Activated naive CD8-positive, alpha-beta T cell treated with anti-CD3 and anti-CD28 coated beads, Interleukin-2, amount 50 U/mL, for 24 hours (primary cell): ENCODE measurements at regions not wholly inside any gene's neighbourhood (a gene's known extent, or its start where the extent isn't known, plus 50 kb on each side); places are given as distances from the start of the nearest gene placed in this dataset.
"Not testable (repeated sequence)": the region's sequence is repeated elsewhere in the genome, so short reads cannot be mapped to it uniquely, and the experiment has no call there.

Source experiments
- ATAC-seq: fragments of 150-1000 bp; cut with Tn5 transposase; one replicate; pipeline ENCODE4 v1.10.0; 2021
- DNase-seq: peaks from one replicate; pipeline ENCODE4 v3.0.0; 2021
- H3K27ac Mint-ChIP-seq: one replicate; pipeline ENCODE4 v1.8.0; 2021; ENCODE audit warnings: mild to moderate bottlenecking, mixed read lengths
- H3K27me3 Mint-ChIP-seq: one replicate; pipeline ENCODE4 v1.8.0; 2021; ENCODE audit warnings: mixed read lengths
- H3K36me3 Mint-ChIP-seq: one replicate; pipeline ENCODE4 v1.8.0; 2021; ENCODE audit warnings: low read depth, mixed read lengths
- H3K4me1 Mint-ChIP-seq: one replicate; pipeline ENCODE4 v1.8.0; 2021; ENCODE audit warnings: mixed read lengths
- H3K4me3 Mint-ChIP-seq: one replicate; pipeline ENCODE4 v1.8.0; 2021; ENCODE audit warnings: mild to moderate bottlenecking, moderate library complexity, mixed read lengths
- H3K9me3 Mint-ChIP-seq: one replicate; pipeline ENCODE4 v1.8.0; 2021; ENCODE audit warnings: mixed read lengths

DNA sequence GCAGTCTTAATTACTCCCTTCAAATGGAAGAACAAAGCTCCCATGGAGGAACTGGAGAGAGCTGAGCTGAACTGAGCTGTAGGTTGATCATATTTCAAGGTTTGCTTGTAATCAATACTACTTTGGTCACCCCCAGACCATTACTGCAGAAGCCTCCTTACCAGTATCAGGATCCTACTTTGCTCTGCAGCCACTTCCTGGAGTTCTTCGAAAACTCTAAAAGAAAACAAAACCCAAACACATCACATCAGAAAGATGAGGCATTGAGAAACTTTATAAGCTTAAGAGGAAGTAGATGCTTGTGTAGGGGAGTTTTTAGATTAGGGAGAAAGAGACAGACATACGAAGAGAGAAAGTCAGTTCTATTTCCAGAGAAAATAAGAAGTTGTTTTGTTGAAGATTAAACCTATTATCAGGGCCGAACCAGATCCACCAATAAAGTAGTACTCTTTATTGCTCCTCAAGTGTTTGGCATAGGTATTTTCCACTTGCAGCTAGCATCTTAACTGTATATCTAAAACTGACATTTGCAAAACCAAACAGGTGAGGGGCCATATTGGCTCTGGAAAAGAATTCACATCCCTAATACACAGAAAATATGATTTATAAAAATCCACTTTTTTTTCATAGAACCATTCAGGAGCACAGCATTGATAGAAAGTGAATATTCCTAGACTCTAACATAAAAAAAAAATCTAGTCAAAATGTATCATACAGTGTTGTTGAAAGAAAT, 166.9 kb upstream of the KLF7 start:
- Mint-ChIP-seq H3K4me3 (no peak overlapping the region), H3K4me1 (peaks cover 91% of the 10 kb centered on the region)
- no peak for DNase-seq

DNA sequence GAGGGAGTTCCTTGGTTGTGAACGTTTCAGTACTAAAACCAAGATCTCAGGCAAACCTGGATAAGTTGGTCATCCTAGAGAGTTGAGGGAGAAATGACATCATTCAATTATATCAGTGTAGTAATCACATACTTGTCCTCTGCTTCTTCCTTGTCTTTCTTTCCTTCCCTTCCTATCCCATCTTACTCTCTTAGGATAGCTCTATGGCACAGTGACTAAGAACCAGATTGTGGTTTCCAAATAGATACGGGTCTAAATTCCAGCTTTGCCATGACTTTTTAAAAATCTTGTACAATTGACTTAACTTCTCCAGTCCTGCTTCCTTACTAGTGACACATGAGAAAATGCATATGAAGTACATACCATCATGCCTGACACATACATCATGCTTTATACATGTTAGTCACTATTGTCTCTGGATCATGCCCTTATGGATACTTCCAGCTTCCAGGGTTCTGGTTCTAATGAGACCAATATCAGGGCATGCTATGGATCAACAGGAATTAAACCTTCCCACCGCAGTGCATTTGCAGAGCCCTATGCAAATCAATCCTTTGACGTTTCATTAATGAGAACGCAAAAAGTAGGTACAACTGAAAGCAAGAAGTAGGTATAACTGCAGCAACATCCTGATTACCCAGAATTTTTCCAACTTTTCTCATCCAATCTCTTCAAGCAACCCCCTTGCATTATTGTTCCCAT, 168.0 kb upstream of the KLF7 start:
- Mint-ChIP-seq H3K36me3 (peaks cover 2% of the 10 kb centered on the region), H3K4me3 (peak overlapping the region; percentile 2), H3K27ac (peak overlapping the region; percentile 95), H3K4me1 (peaks cover 95% of the 10 kb centered on the region), H3K9me3 (no peaks in the 10 kb centered on the region), H3K27me3 (no peaks in the 10 kb centered on the region)
- ATAC-seq (no peak), DNase-seq (no peak)

More for the DNA sequence above, 166.9 kb upstream of the KLF7 start:
- Mint-ChIP-seq H3K36me3 (peaks cover 2% of the 10 kb centered on the region), H3K27me3 (no peaks in the 10 kb centered on the region), H3K27ac (peak overlapping the region; percentile 95), H3K9me3 (no peaks in the 10 kb centered on the region)
- no peak for ATAC-seq

DNA sequence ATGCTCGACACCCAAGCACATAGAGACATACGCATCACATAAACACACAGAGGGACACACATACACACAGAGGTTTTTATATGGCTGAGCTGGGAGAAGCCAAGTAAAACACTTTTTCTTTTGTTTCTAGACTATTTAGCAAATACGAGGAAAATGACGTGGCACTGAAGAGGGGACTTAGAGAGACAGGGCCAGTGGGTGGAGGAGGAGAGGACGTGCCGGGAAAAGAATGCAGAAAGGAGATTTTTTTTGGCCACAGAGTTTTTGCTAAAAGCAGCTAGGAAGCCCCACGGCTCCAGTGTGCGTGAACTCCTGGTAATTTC, 168.5 kb upstream of the KLF7 start:
- Mint-ChIP-seq H3K27ac (peak overlapping the region; percentile 95), H3K9me3 (no peaks in the 10 kb centered on the region), H3K36me3 (peaks cover 2% of the 10 kb centered on the region), H3K4me3 (peak overlapping the region; percentile 2), H3K27me3 (no peaks in the 10 kb centered on the region), H3K4me1 (peaks cover 90% of the 10 kb centered on the region)
- no peak for DNase-seq
- ATAC-seq: no peak

DNA sequence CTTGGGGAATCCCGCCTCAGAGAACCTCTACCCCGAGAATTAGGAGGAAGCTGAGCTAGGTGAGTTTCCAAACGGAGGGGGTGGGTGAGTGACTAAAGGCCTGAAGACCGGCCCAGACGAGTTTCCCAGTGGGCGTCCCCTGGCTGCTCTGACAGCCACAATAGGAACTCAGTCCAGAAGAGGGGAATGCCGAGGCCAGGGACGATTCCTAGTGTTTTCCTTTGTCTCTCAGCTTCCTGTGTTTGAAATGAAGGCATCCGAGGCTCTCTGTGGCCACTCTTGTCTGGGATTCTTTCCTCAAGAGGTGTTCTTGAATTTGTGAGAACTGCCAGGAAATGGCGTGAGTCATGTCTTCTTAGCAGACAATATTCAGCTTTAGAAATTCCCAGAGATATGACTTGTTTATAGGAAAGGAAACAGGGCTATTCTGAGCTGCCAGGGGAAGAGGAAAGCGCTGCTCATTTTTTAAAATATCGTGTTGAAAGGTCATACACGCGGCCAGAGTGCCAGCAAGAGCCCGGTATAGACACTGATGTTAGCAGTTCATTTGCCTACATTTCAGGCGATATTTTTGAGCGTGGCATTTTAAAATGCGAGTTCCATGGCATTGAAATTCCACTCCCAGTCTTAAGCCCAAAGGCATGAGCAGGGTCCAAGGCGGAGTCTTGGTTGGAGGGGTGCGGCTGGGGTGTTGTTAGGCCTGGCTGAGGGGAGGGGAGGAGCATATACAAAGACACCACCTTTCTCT, 169.1 kb upstream of the KLF7 start:
- peak; percentile 47 for DNase-seq
- Mint-ChIP-seq H3K4me1 (peaks cover 85% of the 10 kb centered on the region), H3K9me3 (no peaks in the 10 kb centered on the region), H3K36me3 (peaks cover 2% of the 10 kb centered on the region), H3K27ac (peak overlapping the region; percentile 95), H3K4me3 (peak overlapping the region; percentile 2), H3K27me3 (no peaks in the 10 kb centered on the region)
- ATAC-seq: peak; percentile 29

DNA sequence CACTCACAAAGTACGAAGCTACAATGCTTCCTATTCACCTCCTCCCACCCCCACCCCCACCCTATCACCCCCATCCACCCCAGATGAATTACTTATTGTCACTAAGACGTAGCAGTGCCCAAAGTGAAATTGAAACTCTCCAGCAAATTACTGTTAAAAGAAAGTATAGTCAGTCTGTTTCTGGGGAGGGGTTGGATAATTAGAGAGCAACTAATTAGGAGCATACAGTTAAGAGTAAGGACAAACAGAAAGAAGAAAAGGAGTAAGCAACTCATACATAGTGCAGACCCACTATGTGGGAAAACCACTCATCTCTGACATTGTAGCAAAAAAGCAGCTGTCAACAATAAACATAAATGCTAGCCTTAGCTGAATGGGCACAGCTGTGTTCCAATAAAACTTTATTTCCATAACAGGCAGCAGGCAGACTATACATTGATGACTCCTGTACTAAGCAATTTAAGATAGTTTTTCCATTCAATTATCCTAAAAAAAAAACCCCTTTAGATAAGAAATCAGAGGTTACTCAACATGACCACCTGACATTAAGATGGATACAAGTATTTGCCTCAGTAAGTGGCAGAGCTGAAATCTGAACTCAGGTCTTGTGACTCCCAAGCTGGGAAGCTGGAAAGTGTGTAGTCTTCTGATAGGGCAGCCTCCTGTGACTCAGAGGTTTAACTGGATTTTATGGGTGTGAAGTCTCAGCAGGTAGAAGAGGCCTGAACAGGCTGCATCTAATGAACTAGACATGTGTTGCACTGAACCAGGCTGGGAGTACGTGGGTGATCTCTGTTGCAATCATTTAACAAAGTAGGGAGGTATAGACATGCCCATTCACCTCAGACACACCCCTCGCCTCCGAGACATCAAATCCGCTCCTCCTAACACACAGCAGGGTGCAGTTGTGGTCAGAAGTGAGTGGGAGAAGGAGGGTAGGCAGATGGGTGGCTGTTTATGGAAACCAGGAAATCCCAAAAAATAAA, 171.8 kb upstream of the KLF7 start:
- Mint-ChIP-seq H3K4me1 (peaks cover 60% of the 10 kb centered on the region), H3K27me3 (no peaks in the 10 kb centered on the region), H3K4me3 (peak overlapping the region; percentile 49), H3K27ac (peak overlapping the region; percentile 79), H3K36me3 (no peaks in the 10 kb centered on the region), H3K9me3 (no peaks in the 10 kb centered on the region)
- DNase-seq (peak; percentile 14), ATAC-seq (peak; percentile 44)

DNA sequence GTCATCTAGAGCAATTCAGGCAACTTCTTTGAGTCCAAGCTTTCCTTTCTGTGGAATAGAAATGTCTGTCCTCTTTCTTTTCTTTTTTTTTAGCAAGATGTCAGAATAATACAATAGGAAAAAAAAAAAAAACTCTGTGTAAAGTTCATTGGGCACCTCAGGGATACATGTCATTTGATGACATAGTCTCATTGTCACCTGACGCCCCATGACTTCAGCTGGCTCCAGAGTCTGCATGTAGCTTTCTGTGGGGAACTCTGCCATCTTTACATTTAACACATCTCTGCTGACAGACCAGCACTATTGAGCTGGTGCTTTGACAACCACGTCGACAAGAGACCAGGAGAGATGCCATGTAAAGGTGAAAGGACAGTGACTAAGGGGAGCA, 172.5 kb upstream of the KLF7 start:
- Mint-ChIP-seq H3K36me3 (no peaks in the 10 kb centered on the region), H3K4me3 (no peak overlapping the region), H3K27me3 (no peaks in the 10 kb centered on the region), H3K4me1 (peaks cover 53% of the 10 kb centered on the region), H3K27ac (peak overlapping the region; percentile 79), H3K9me3 (no peaks in the 10 kb centered on the region)
- DNase-seq (no peak), ATAC-seq (peak; percentile 25)

DNA sequence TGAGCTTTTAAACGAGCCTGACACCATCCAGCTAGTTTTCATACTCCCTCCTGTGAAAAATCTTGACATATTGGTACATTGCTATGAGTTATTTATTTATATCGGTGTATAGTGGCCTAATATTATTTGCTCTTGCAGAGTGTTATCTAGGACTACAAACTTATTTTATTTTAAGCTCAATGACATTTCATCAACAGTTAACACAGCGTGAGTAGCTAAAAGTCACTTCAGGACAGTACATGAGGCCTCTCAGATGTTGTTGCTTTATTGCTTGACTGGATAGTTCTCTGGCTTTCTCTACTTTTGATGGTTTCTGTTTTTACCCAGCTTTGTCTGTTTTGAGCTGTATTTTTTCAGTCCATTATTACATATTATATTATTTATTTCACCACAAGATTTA, 172.9 kb upstream of the KLF7 start:
- Mint-ChIP-seq H3K4me1 (peaks cover 49% of the 10 kb centered on the region), H3K4me3 (no peak overlapping the region)
- no peak for DNase-seq

DNA sequence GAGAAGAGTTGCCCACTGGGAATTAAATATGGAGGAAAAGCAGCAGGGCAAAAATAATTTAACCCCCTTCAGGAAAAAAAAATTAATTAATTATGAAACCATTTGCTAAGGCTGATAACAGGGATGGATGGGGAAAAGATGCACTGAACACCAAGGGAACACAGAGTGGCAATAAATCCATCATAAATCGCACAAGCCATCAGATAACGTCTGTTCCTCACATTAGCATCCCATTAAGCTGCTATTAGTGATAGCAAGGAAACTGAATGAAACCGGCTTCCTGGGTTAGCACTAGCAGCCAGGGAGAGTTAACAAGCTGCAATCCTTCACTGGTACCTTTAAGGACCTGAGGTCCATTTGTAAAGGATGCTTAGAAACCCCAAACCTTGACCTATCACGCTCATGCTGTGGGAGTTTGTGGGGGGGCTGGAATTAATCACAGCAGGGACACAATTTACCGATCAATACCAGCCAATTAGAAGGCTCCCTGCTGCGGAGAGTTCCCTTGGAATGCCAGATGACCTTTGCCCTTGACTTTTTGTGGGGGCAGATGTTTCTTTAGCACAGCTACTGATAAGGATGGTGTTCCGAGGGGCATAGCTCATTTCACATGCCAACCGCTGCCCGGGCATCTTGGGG, 175.5 kb upstream of the KLF7 start:
- Mint-ChIP-seq H3K27me3 (no peaks in the 10 kb centered on the region), H3K9me3 (peaks cover 10% of the 10 kb centered on the region), H3K36me3 (no peaks in the 10 kb centered on the region), H3K27ac (no peak overlapping the region), H3K4me3 (no peak overlapping the region), H3K4me1 (peaks cover 29% of the 10 kb centered on the region)
- no peak for DNase-seq
- ATAC-seq: no peak

More for the DNA sequence above, 172.9 kb upstream of the KLF7 start:
- Mint-ChIP-seq H3K9me3 (no peaks in the 10 kb centered on the region), H3K27ac (peak overlapping the region; percentile 79), H3K27me3 (no peaks in the 10 kb centered on the region), H3K36me3 (no peaks in the 10 kb centered on the region)
- ATAC-seq: no peak

DNA sequence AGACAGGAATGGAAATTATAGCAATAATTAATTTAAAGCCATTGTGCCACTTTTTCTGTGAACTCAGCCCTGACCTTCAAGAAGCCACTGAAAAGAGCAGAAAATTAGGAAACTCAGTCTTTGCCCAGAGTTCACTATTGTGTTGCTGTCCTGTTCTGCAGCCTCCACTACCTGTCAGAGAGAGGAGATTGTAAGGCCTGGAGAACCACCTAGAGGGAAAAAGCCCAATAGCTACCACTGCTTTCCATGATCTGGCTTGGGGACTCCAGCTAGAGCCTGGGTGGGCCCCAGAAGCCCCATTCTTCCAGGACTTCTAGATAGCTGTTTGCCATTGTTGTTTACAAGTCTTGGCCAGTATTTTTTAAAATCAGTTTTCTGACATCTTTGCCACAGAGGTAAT, 176.1 kb upstream of the KLF7 start:
- Mint-ChIP-seq H3K27ac (no peak overlapping the region), H3K9me3 (peaks cover 14% of the 10 kb centered on the region), H3K4me1 (peaks cover 24% of the 10 kb centered on the region), H3K27me3 (no peaks in the 10 kb centered on the region), H3K36me3 (no peaks in the 10 kb centered on the region), H3K4me3 (no peak overlapping the region)
- no peak for DNase-seq
- ATAC-seq: no peak

DNA sequence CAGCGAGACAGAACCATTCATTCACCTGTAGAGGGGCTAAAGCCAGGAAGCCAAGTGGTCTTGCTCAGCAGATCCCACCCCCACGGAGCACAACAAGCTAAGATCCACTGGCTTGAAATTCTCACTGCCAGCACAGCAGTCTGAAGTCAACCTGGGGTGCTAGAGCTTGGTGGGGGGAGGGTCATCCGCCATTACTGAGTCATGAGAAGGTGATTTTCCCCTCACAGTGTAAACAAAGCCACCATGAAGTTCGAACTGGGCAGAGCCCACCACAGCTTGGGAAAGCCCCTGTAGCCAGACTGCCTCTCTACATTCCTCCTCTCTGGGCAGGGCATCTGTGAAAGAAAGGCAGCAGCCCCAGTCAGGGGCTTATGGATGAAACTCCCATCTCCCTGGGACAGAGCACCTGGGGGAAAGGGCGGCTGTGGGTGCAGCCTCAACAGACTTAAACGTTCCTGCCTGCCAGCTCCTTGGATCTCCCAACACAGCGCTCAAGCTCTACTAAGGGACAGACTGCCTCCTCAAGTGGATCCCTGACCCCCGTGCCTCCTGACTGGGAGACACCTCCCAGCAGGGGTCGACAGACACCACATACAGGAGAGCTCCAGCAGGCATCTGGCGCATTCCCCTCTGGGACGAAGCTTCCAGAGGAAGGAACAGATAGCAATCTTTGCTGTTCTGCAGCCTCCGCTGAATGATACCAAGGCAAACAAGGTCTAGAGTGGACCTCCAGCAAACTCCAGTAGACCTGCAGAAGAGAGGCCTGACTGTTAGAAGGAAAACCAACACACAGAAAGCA, 179.0 kb upstream of the KLF7 start:
- H3K4me1 Mint-ChIP-seq, H3K27me3 Mint-ChIP-seq, ATAC-seq, H3K36me3 Mint-ChIP-seq, H3K4me3 Mint-ChIP-seq, DNase-seq: not testable (repeated sequence)
- H3K27ac Mint-ChIP-seq: peak overlapping the region; percentile 41
- peaks cover 28% of the 10 kb centered on the region for H3K9me3 Mint-ChIP-seq

DNA sequence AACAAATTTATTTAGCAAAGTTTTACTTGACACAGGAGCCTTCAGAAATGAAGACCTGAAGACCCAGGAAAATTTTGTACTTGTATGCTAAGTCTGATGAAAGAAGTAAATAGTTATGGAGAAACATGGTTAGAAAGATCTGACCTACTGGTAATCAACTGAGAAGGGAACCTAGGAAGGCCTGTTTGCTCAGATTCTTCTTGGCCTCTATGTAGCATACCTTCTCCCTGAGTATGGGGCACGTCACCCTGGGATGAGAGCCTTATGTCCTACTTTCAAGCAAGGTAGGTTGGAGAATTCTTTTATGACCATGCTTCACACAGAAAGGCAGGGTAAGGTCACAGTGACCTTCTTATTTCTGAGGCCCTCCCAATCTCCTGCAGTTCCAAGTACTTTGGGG, 178.6 kb upstream of the CREB1 start:
- no peak overlapping the region for H3K27ac Mint-ChIP-seq
- peaks cover 18% of the 10 kb centered on the region for H3K9me3 Mint-ChIP-seq
- no peaks in the 10 kb centered on the region for H3K27me3 Mint-ChIP-seq

DNA sequence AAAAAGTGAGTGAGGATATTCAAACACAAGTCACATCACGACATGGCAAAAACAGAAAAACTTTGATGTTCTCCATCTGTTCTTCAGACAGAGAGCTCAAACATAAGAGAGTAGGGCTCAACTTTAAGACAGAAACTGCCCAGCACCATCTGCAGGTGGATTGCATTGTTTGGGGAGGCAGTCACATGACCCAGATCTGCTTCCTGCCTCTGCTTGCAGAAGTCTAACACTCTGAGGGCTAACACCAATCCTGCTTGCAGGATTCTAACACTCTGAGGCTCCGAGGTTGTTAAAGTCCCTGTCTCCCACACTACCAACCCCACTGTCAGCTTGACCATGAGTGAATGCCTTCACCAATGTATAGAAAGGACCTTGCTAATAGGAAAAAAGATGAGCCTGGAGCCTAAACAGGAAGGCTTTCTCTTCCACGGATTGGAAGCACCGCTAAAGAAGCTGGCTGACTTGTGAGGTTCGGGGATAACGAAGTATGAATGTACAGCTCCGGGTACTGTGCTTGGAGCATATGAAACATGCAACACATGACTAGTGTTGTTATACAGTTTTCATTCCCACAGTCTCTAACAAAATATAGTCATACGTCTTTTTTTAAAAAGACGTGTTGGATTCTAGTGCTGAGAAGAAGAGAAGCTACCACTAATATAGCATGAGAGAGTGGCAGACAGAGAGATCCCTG, 176.6 kb upstream of the CREB1 start:
- Mint-ChIP-seq H3K4me3 (no peak overlapping the region), H3K27me3 (no peaks in the 10 kb centered on the region), H3K27ac (no peak overlapping the region), H3K4me1 (peaks cover 7% of the 10 kb centered on the region), H3K36me3 (peaks cover 1% of the 10 kb centered on the region), H3K9me3 (peaks cover 4% of the 10 kb centered on the region)
- ATAC-seq (no peak), DNase-seq (no peak)

More for the DNA sequence above, 178.6 kb upstream of the CREB1 start:
- H3K4me1 Mint-ChIP-seq: peaks cover 7% of the 10 kb centered on the region
- peaks cover 1% of the 10 kb centered on the region for H3K36me3 Mint-ChIP-seq
- no peak overlapping the region for H3K4me3 Mint-ChIP-seq
- DNase-seq: no peak
- ATAC-seq: no peak

DNA sequence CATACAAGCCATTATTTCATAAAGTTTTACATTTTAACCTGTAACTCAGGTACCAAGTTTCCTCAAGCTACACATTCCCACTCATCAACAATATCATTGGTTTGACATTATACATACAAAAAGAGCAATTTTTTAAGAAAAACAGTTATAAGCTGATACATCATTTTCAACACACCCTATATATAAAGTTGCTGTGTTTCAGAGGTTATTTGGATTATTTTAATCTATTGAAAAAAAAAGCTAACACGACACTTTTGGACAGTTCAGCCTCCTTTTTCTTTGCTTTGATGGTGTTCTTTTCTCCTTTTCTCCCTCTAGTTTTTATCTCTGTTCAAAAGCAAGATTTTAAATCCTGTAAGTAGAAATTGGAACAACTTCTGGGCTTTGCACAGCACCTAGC, 175.9 kb upstream of the CREB1 start:
- H3K27me3 Mint-ChIP-seq: no peaks in the 10 kb centered on the region
- ATAC-seq (no peak), DNase-seq (no peak)
- peaks cover 1% of the 10 kb centered on the region for H3K36me3 Mint-ChIP-seq
- peaks cover 7% of the 10 kb centered on the region for H3K4me1 Mint-ChIP-seq
- H3K27ac Mint-ChIP-seq: no peak overlapping the region
- H3K4me3 Mint-ChIP-seq: no peak overlapping the region
- H3K9me3 Mint-ChIP-seq: no peaks in the 10 kb centered on the region
